GM23338 (cell line): ENCODE measurements at regions not wholly inside any gene's neighbourhood (a gene's known extent, or its start where the extent isn't known, plus 50 kb on each side); places are given as distances from the start of the nearest gene placed in this dataset.

ENCODE experiments used
- CREB1 ChIP-seq: fragments of 250-450 bp; sonication (Bioruptor Pico); IDR thresholded peaks from 2 replicates; pipeline ENCODE4 v1.5.0; 2020; ENCODE audit warnings: low read depth, mild to moderate bottlenecking, moderate library complexity
- EZH2 ChIP-seq: fragments of 200-600 bp; sonication (generic); IDR thresholded peaks from one replicate; pipeline ENCODE4 v1.8.0; 2017; ENCODE audit warnings: antibody characterized with exemption, mild to moderate bottlenecking, low read depth; ENCODE audit not compliant: unreplicated experiment
- POLR2AphosphoS5 ChIP-seq: IDR thresholded peaks from 2 replicates; pipeline ENCODE4 v1.6.1; 2016; ENCODE audit warnings: antibody characterized with exemption, low read depth
- TF ChIP-seq, protein P1 (sequence below), 2 experiments: fragments of 200-600 bp in 1 of 2; sonication (generic) in 1 of 2; conservative IDR thresholded peaks; 2 replicates each; pipeline versions ENCODE4 v1.5.1 to v1.6.1; 2016 to 2017; ENCODE audit warnings: antibody characterized with exemption in 2 of 2, low read depth in 2 of 2, mild to moderate bottlenecking in 2 of 2, moderate library complexity in 1 of 2

DNA sequence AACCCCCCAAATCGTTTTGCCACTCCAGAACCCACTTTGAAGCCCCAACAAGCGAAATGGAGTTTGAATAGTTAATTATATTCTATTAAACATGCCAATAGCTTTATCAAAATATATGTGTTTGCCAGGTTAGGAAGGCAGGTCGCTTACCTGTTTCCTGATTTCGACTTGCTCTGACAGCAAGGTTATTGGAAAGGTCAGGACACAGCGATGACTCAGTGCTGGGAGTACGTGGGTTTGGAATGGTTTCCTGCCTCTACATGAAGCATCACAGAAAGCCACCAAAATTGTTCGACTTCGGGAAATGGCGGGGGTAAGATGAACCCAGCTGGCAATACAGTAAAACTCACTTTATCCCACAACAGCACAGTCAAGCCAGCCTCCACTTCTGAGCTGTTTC is 135.6 kb upstream of the ABI3BP start:
- TF ChIP-seq EZH2 (no peak), CREB1 (CRISPR knock-in tag) (no peak), POLR2AphosphoS5 (no peak)
- TF ChIP-seq, protein P1, sequence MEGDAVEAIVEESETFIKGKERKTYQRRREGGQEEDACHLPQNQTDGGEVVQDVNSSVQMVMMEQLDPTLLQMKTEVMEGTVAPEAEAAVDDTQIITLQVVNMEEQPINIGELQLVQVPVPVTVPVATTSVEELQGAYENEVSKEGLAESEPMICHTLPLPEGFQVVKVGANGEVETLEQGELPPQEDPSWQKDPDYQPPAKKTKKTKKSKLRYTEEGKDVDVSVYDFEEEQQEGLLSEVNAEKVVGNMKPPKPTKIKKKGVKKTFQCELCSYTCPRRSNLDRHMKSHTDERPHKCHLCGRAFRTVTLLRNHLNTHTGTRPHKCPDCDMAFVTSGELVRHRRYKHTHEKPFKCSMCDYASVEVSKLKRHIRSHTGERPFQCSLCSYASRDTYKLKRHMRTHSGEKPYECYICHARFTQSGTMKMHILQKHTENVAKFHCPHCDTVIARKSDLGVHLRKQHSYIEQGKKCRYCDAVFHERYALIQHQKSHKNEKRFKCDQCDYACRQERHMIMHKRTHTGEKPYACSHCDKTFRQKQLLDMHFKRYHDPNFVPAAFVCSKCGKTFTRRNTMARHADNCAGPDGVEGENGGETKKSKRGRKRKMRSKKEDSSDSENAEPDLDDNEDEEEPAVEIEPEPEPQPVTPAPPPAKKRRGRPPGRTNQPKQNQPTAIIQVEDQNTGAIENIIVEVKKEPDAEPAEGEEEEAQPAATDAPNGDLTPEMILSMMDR (conservative IDR thresholded peaks at IDR 0.05; ENCODE audit: low read depth in 2 of 2): no peak
